T-cell (primary cell): ENCODE measurements at regions not wholly inside any gene's neighbourhood (a gene's known extent, or its start where the extent isn't known, plus 50 kb on each side); places are given as distances from the start of the nearest gene placed in this dataset.

Experiments used
- ATAC-seq, 4 experiments: fragments of 200-7000 bp in 3 of 4; fragments of 150-1000 bp in 1 of 4; cut with Tn5 transposase; replicated peaks in 1 of 4; 1 replicate in 3 of 4; 2 replicates in 1 of 4; pipeline ENCODE4 v1.10.0; 2021; ENCODE audit warnings: moderate library complexity in 3 of 4, mild to moderate bottlenecking in 2 of 4, moderate number of reproducible peaks in 1 of 4
- CTCF ChIA-PET, 2 donors: fragments of 300-600 bp; sonication (Branson Sonifier 250); formaldehyde crosslinking; loops; one replicate each; lab custom pipeline; 2022; ENCODE audit warnings: antibody characterized with exemption in 2 of 2; lab: Charles Lee
- POLR2A ChIA-PET, 2 donors: fragments of 300-600 bp; sonication (Branson Sonifier 250); formaldehyde crosslinking; loops; one replicate each; lab custom pipeline; 2022; ENCODE audit warnings: antibody characterized with exemption in 2 of 2; lab: Charles Lee
- DNase-seq, 35 experiments: peaks; one replicate each; pipeline versions ENCODE4 v3.0.0 to v3.0.0-alpha.2; 2013 to 2023
- H3K27ac ChIP-seq: one replicate; pipeline ENCODE4 v1.5.1; 2013; ENCODE audit warnings: low read length
- H3K27me3 ChIP-seq, 2 experiments: replicated peaks in 1 of 2; 1 replicate in 1 of 2; 2 replicates in 1 of 2; pipeline versions ENCODE4 v1.6.1 to v1.7.0; 2013; ENCODE audit warnings: low read length in 1 of 2, mixed read lengths in 1 of 2; ENCODE audit not compliant: control insufficient read depth in 2 of 2, insufficient read depth in 2 of 2; ENCODE audit errors: extremely low read depth in 1 of 2
- H3K36me3 ChIP-seq, 2 donors: 1 replicate in 1 of 2; 2 replicates in 1 of 2; pipeline versions ENCODE4 v1.6.1 to v1.7.0; 2013; ENCODE audit warnings: low read length in 1 of 2; ENCODE audit not compliant: control insufficient read depth in 2 of 2, insufficient read depth in 1 of 2; ENCODE audit errors: extremely low read depth in 1 of 2
- H3K4me1 ChIP-seq, 2 experiments: 1 replicate in 1 of 2; 2 replicates in 1 of 2; pipeline versions ENCODE4 v1.6.1 to v1.7.0; 2013; ENCODE audit warnings: low read length in 2 of 2, mixed read lengths in 1 of 2; ENCODE audit not compliant: insufficient read depth in 2 of 2, control insufficient read depth in 1 of 2; ENCODE audit errors: extremely low read depth in 1 of 2
- H3K4me3 ChIP-seq, 2 donors: 1 replicate in 1 of 2; 2 replicates in 1 of 2; pipeline versions ENCODE4 v1.5.1 to v1.7.0; 2013; ENCODE audit warnings: mild to moderate bottlenecking in 2 of 2, low read length in 1 of 2, moderate library complexity in 1 of 2; ENCODE audit not compliant: control insufficient read depth in 1 of 2; ENCODE audit errors: extremely low read depth in 1 of 2
- H3K9me3 ChIP-seq: 2 replicates; pipeline ENCODE4 v1.7.0; 2013
- H3K27ac Mint-ChIP-seq, 2 donors: one replicate each; pipeline ENCODE4 v1.8.0; 2020 to 2021; ENCODE audit warnings: mild to moderate bottlenecking in 2 of 2, mixed read lengths in 2 of 2
- H3K27me3 Mint-ChIP-seq, 2 donors: one replicate each; pipeline ENCODE4 v1.8.0; 2021 to 2022; ENCODE audit warnings: mixed read lengths in 2 of 2
- H3K36me3 Mint-ChIP-seq: one replicate; pipeline ENCODE4 v1.8.0; 2021; ENCODE audit warnings: mixed read lengths
- H3K4me1 Mint-ChIP-seq, 3 donors: one replicate each; pipeline ENCODE4 v1.8.0; 2020 to 2022; ENCODE audit warnings: mixed read lengths in 3 of 3, mild to moderate bottlenecking in 1 of 3
- H3K4me3 Mint-ChIP-seq, 3 donors: one replicate each; pipeline ENCODE4 v1.8.0; 2020 to 2022; ENCODE audit warnings: mild to moderate bottlenecking in 3 of 3, mixed read lengths in 3 of 3, moderate library complexity in 3 of 3
- H3K9me3 Mint-ChIP-seq, 3 donors: one replicate each; pipeline ENCODE4 v1.8.0; 2020 to 2022; ENCODE audit warnings: mixed read lengths in 3 of 3
- WGBS: methylation state at CpG from one replicate; pipeline ENCODE4 v1.1.5; 2013; ENCODE audit warnings: missing lambda C conversion rate; ENCODE audit not compliant: insufficient coverage; 5-methylcytosine and 5-hydroxymethylcytosine counted together

GRCh38 chr6:99810942-99811620, 182.9 kb downstream of the MCHR2 start:
- H3K36me3 Mint-ChIP-seq = no peaks in the 10 kb centered on the region
- no peaks in the 10 kb centered on the region for H3K36me3 ChIP-seq
- no peak overlapping the region for H3K27ac ChIP-seq
- ChIA-PET POLR2A (no interaction called here), CTCF (interaction anchor here in 1 of 2 donors (0.7 kb wide), 1 partner anchor 19 kb away, joined by 3 read pairs; no protein-coding TSS in a partner anchor)
- no peaks in the 10 kb centered on the region for H3K9me3 ChIP-seq
- no peak overlapping the region for H3K4me3 ChIP-seq
- H3K27me3 ChIP-seq = peaks cover 0 to 5% of the 10 kb centered on the region in 2 experiments
- no peak overlapping the region for H3K27ac Mint-ChIP-seq
- H3K4me1 ChIP-seq = no peaks in the 10 kb centered on the region
- peaks cover 0 to 1% (median 0%) of the 10 kb centered on the region in 3 donors for H3K4me1 Mint-ChIP-seq
- ATAC-seq = no peak
- peaks cover 28 to 41% of the 10 kb centered on the region in 2 donors for H3K27me3 Mint-ChIP-seq
- H3K9me3 Mint-ChIP-seq = no peaks in the 10 kb centered on the region
- H3K4me3 Mint-ChIP-seq = no peak overlapping the region
- 88% methylated on average over 2 of the region's 3 CpGs for WGBS
- no peak for DNase-seq

GRCh38 chr6:99811636-99812035, 182.4 kb downstream of the MCHR2 start:
- POLR2A ChIA-PET = no interaction called here
- Mint-ChIP-seq H3K9me3 (no peaks in the 10 kb centered on the region), H3K27ac (no peak overlapping the region), H3K4me3 (no peak overlapping the region), H3K4me1 (peaks cover 0 to 1% (median 0%) of the 10 kb centered on the region in 3 donors), H3K36me3 (no peaks in the 10 kb centered on the region), H3K27me3 (peaks cover 28 to 45% of the 10 kb centered on the region in 2 donors)
- Histone ChIP-seq H3K9me3 (no peaks in the 10 kb centered on the region), H3K27me3 (peaks cover 0 to 5% of the 10 kb centered on the region in 2 experiments), H3K4me3 (no peak overlapping the region), H3K36me3 (no peaks in the 10 kb centered on the region), H3K4me1 (no peaks in the 10 kb centered on the region), H3K27ac (no peak overlapping the region)
- DNase-seq = no peak
- 100% methylated on average over 1 of the region's 1 CpG for WGBS
- CTCF ChIA-PET = interaction anchor here in 1 of 2 donors (0.7 kb wide), 1 partner anchor 19 kb away, joined by 3 read pairs; no protein-coding TSS in a partner anchor
- ATAC-seq = no peak

- Histone ChIP-seq H3K4me3 (no peak overlapping the region), H3K27me3 (peaks cover 2 to 3% of the 10 kb centered on the region in 2 experiments), H3K4me1 (no peaks in the 10 kb centered on the region), H3K36me3 (no peaks in the 10 kb centered on the region), H3K9me3 (no peaks in the 10 kb centered on the region), H3K27ac (no peak overlapping the region)
- DNase-seq (no peak), ATAC-seq (no peak)
- no peaks in the 10 kb centered on the region for H3K36me3 Mint-ChIP-seq
- ChIA-PET POLR2A (no interaction called here), CTCF (no interaction called here)
- H3K27ac Mint-ChIP-seq = no peak overlapping the region
- no CpG with 5 or more reads among the region's 1 CpG for WGBS
- H3K27me3 Mint-ChIP-seq = peaks cover 31 to 41% of the 10 kb centered on the region in 2 donors
- H3K9me3 Mint-ChIP-seq = no peaks in the 10 kb centered on the region
- H3K4me1 Mint-ChIP-seq = peaks cover 0 to under 1% (median 0%) of the 10 kb centered on the region in 3 donors
- H3K4me3 Mint-ChIP-seq = no peak overlapping the region
Observed at GRCh38 chr6:99813565-99813964, 180.5 kb downstream of the MCHR2 start.

- Histone ChIP-seq H3K27ac (no peak overlapping the region), H3K4me3 (no peak overlapping the region), H3K36me3 (no peaks in the 10 kb centered on the region), H3K4me1 (no peaks in the 10 kb centered on the region), H3K9me3 (no peaks in the 10 kb centered on the region), H3K27me3 (peaks cover 2 to 3% of the 10 kb centered on the region in 2 experiments)
- Mint-ChIP-seq H3K4me1 (no peaks in the 10 kb centered on the region), H3K9me3 (no peaks in the 10 kb centered on the region), H3K27me3 (peaks cover 30 to 38% of the 10 kb centered on the region in 2 donors), H3K27ac (no peak overlapping the region), H3K4me3 (no peak overlapping the region), H3K36me3 (no peaks in the 10 kb centered on the region)
- DNase-seq (no peak), ATAC-seq (no peak)
- 60% methylated on average over 2 of the region's 6 CpGs for WGBS
- ChIA-PET CTCF (no interaction called here), POLR2A (no interaction called here)
Observed at GRCh38 chr6:99814230-99814928, 179.6 kb downstream of the MCHR2 start.

GRCh38 chr6:99816795-99817194, 177.2 kb downstream of the MCHR2 start:
- H3K9me3 ChIP-seq = no peaks in the 10 kb centered on the region
- Mint-ChIP-seq H3K9me3 (no peaks in the 10 kb centered on the region), H3K27ac (no peak overlapping the region), H3K27me3 (peaks cover 36 to 38% of the 10 kb centered on the region in 2 donors), H3K36me3 (no peaks in the 10 kb centered on the region), H3K4me3 (no peak overlapping the region), H3K4me1 (no peaks in the 10 kb centered on the region)
- ATAC-seq = no peak
- WGBS = no CpG with 5 or more reads among the region's 5 CpGs
- peaks cover 2 to 10% of the 10 kb centered on the region in 2 experiments for H3K27me3 ChIP-seq
- DNase-seq = no peak
- no peaks in the 10 kb centered on the region for H3K36me3 ChIP-seq
- H3K4me1 ChIP-seq = no peaks in the 10 kb centered on the region
- ChIA-PET CTCF (no interaction called here), POLR2A (no interaction called here)
- H3K27ac ChIP-seq = no peak overlapping the region
- H3K4me3 ChIP-seq = no peak overlapping the region

GRCh38 chr6:99818161-99818560, 175.9 kb downstream of the MCHR2 start:
- ATAC-seq = no peak
- Mint-ChIP-seq H3K4me1 (peaks cover 6% of the 10 kb centered on the region in 3 donors), H3K27ac (no peak overlapping the region), H3K9me3 (no peaks in the 10 kb centered on the region), H3K36me3 (no peaks in the 10 kb centered on the region), H3K4me3 (no peak overlapping the region), H3K27me3 (peaks cover 38 to 42% of the 10 kb centered on the region in 2 donors)
- DNase-seq = no peak
- Histone ChIP-seq H3K4me1 (no peaks in the 10 kb centered on the region), H3K9me3 (no peaks in the 10 kb centered on the region), H3K27ac (no peak overlapping the region), H3K4me3 (no peak overlapping the region), H3K27me3 (peaks cover 8 to 10% of the 10 kb centered on the region in 2 experiments), H3K36me3 (no peaks in the 10 kb centered on the region)
- CTCF ChIA-PET = no interaction called here
- POLR2A ChIA-PET = no interaction called here
- WGBS = no CpG with 5 or more reads among the region's 2 CpGs
